Gastroesophageal sphincter (tissue), 3 donors: ENCODE measurements at regions not wholly inside any gene's neighbourhood (a gene's known extent, or its start where the extent isn't known, plus 50 kb on each side); places are given as distances from the start of the nearest gene placed in this dataset.

Experiments used
- CTCF ChIP-seq, 4 experiments: fragments of 200-600 bp in 2 of 4; fragments of 450-650 bp in 2 of 4; sonication (generic) in 1 of 4; IDR thresholded peaks; one replicate each; pipeline ENCODE4 v1.5.1; 2017 to 2019; ENCODE audit warnings: antibody characterized with exemption in 4 of 4, mild to moderate bottlenecking in 2 of 4, moderate library complexity in 2 of 4
- POLR2A ChIP-seq, 2 donors: fragments of 450-650 bp; IDR thresholded peaks; one replicate each; pipeline ENCODE4 v1.6.1; 2017; ENCODE audit warnings: antibody characterized with exemption in 2 of 2, mild to moderate bottlenecking in 2 of 2, moderate library complexity in 1 of 2
- POLR2AphosphoS5 ChIP-seq: sonication (generic); formaldehyde crosslinking; IDR thresholded peaks from one replicate; pipeline ENCODE4 v1.6.1; 2017; ENCODE audit warnings: antibody characterized with exemption

GRCh38 chrX:43479070-43479469 is 177.0 kb upstream of the MAOA start:
- TF ChIP-seq CTCF (IDR thresholded peaks at IDR 0.05): no peak
- TF ChIP-seq POLR2AphosphoS5: no peak
- TF ChIP-seq POLR2A (IDR thresholded peaks at IDR 0.05): no peak
